GM23338 (cell line): ENCODE measurements at regions not wholly inside any gene's neighbourhood (a gene's known extent, or its start where the extent isn't known, plus 50 kb on each side); places are given as distances from the start of the nearest gene placed in this dataset.
"Not testable (repeated sequence)": the region's sequence is repeated elsewhere in the genome, so short reads cannot be mapped to it uniquely, and the experiment has no call there.

Source experiments
- ATAC-seq: fragments of 200-7000 bp; cut with Tn5 transposase; 3 replicates; pipeline ENCODE4 v1.9.1; 2020
- DNase-seq: peaks from one replicate; pipeline ENCODE4 v3.0.0-alpha.2; 2015; ENCODE audit warnings: low spot score
- H2AFZ ChIP-seq: fragments of 200-600 bp; sonication (generic); 2 replicates; pipeline ENCODE4 v1.8.0; 2016; ENCODE audit warnings: antibody characterized with exemption, mild to moderate bottlenecking, moderate library complexity
- H3F3A ChIP-seq: fragments of 200-600 bp; sonication (generic); replicated peaks from 2 replicates; pipeline ENCODE4 v1.8.0; 2017; ENCODE audit warnings: antibody characterized with exemption, mixed run types, low read depth
- H3K27ac ChIP-seq: fragments of 200-600 bp; sonication (generic); 2 replicates; pipeline ENCODE4 v1.6.1; 2016; ENCODE audit warnings: low read depth
- H3K27me3 ChIP-seq: fragments of 200-600 bp; sonication (generic); 2 replicates; pipeline ENCODE4 v1.8.0; 2016; ENCODE audit warnings: mild to moderate bottlenecking, mixed run types, moderate library complexity; ENCODE audit not compliant: insufficient read depth
- H3K36me3 ChIP-seq: fragments of 200-600 bp; sonication (generic); 2 replicates; pipeline ENCODE4 v1.8.0; 2016; ENCODE audit warnings: mild to moderate bottlenecking; ENCODE audit not compliant: insufficient read depth
- H3K4me1 ChIP-seq: fragments of 200-600 bp; sonication (generic); 2 replicates; pipeline ENCODE4 v1.8.0; 2016; ENCODE audit warnings: mild to moderate bottlenecking, moderate library complexity; ENCODE audit not compliant: insufficient read depth
- H3K4me2 ChIP-seq: fragments of 200-600 bp; sonication (generic); 2 replicates; pipeline ENCODE4 v1.7.1; 2017; ENCODE audit warnings: mixed run types
- H3K4me3 ChIP-seq: fragments of 200-600 bp; sonication (generic); 2 replicates; pipeline ENCODE4 v1.6.1; 2016; ENCODE audit warnings: mixed run types
- H3K79me2 ChIP-seq: fragments of 200-600 bp; sonication (generic); replicated peaks from 2 replicates; pipeline ENCODE4 v1.8.0; 2017; ENCODE audit warnings: mild to moderate bottlenecking; ENCODE audit not compliant: insufficient read depth
- H3K9me2 ChIP-seq: fragments of 200-600 bp; sonication (generic); 2 replicates; pipeline ENCODE4 v1.8.0; 2017; ENCODE audit not compliant: insufficient read depth
- H4K20me1 ChIP-seq: fragments of 200-600 bp; sonication (generic); replicated peaks from 2 replicates; pipeline ENCODE4 v1.8.0; 2017; ENCODE audit warnings: mild to moderate bottlenecking; ENCODE audit not compliant: insufficient read depth
- H3K27ac Mint-ChIP-seq: 2 replicates; pipeline ENCODE4 v1.8.0; 2020; ENCODE audit warnings: inconsistent platforms, mild to moderate bottlenecking, moderate library complexity, mixed read lengths
- H3K27me3 Mint-ChIP-seq: 3 replicates; pipeline ENCODE4 v1.8.0; 2022; ENCODE audit warnings: low read depth, mild to moderate bottlenecking, moderate library complexity, mixed read lengths, inconsistent platforms; ENCODE audit not compliant: insufficient read depth, poor library complexity
- H3K36me3 Mint-ChIP-seq: 3 replicates; pipeline ENCODE4 v1.8.0; 2021; ENCODE audit warnings: low read depth, mild to moderate bottlenecking, inconsistent platforms, moderate library complexity, mixed read lengths
- H3K4me1 Mint-ChIP-seq: 3 replicates; pipeline ENCODE4 v1.8.0; 2020; ENCODE audit warnings: mild to moderate bottlenecking, inconsistent platforms, mixed read lengths
- H3K4me3 Mint-ChIP-seq: 3 replicates; pipeline ENCODE4 v1.8.0; 2021; ENCODE audit warnings: moderate library complexity, mild to moderate bottlenecking, inconsistent platforms, mixed read lengths
- H3K9me3 Mint-ChIP-seq: 3 replicates; pipeline ENCODE4 v1.8.0; 2020; ENCODE audit warnings: moderate library complexity, mild to moderate bottlenecking, inconsistent platforms, mixed read lengths
- ZNF331 ChIP-seq: fragments of 250-450 bp; sonication (Bioruptor Pico); IDR thresholded peaks from 2 replicates; pipeline ENCODE4 v1.5.0; 2020; ENCODE audit warnings: low read depth, mild to moderate bottlenecking, moderate library complexity
- TF ChIP-seq, protein P1 (sequence below): fragments of 250-450 bp; sonication (Bioruptor Pico); IDR thresholded peaks from 2 replicates; pipeline ENCODE4 v1.5.0; 2020; ENCODE audit warnings: mild to moderate bottlenecking, moderate library complexity

DNA sequence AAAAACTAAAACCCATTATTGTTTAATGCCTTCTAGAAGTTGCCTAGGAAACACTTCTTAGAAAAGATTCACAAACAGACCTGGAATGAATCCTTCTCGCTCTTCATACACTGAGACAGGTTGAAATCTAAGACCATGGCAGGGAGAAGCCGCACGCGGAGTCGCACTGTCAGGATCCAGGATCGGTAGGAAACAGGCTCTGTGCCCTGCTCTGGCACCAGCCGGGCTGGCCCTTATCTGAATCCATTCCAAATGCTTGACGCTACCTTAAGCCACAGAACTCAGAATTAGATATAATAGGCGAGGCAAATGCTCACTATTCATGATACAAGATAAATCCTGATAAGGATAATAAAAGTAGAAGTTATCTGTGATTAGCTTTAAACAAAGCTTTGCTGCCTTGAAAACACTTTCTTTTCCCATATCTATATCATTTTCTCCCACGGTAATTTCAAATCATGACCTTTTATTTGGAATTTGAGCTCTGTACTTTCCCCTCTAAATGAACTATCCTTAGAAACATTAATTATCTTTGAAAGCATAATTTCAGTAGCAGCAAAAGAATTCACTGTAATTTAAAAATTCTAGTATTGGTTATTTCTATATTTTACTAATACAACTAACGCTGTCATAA lies 385.6 kb downstream of the IRS2 start (continued):
- TF ChIP-seq, protein P1, sequence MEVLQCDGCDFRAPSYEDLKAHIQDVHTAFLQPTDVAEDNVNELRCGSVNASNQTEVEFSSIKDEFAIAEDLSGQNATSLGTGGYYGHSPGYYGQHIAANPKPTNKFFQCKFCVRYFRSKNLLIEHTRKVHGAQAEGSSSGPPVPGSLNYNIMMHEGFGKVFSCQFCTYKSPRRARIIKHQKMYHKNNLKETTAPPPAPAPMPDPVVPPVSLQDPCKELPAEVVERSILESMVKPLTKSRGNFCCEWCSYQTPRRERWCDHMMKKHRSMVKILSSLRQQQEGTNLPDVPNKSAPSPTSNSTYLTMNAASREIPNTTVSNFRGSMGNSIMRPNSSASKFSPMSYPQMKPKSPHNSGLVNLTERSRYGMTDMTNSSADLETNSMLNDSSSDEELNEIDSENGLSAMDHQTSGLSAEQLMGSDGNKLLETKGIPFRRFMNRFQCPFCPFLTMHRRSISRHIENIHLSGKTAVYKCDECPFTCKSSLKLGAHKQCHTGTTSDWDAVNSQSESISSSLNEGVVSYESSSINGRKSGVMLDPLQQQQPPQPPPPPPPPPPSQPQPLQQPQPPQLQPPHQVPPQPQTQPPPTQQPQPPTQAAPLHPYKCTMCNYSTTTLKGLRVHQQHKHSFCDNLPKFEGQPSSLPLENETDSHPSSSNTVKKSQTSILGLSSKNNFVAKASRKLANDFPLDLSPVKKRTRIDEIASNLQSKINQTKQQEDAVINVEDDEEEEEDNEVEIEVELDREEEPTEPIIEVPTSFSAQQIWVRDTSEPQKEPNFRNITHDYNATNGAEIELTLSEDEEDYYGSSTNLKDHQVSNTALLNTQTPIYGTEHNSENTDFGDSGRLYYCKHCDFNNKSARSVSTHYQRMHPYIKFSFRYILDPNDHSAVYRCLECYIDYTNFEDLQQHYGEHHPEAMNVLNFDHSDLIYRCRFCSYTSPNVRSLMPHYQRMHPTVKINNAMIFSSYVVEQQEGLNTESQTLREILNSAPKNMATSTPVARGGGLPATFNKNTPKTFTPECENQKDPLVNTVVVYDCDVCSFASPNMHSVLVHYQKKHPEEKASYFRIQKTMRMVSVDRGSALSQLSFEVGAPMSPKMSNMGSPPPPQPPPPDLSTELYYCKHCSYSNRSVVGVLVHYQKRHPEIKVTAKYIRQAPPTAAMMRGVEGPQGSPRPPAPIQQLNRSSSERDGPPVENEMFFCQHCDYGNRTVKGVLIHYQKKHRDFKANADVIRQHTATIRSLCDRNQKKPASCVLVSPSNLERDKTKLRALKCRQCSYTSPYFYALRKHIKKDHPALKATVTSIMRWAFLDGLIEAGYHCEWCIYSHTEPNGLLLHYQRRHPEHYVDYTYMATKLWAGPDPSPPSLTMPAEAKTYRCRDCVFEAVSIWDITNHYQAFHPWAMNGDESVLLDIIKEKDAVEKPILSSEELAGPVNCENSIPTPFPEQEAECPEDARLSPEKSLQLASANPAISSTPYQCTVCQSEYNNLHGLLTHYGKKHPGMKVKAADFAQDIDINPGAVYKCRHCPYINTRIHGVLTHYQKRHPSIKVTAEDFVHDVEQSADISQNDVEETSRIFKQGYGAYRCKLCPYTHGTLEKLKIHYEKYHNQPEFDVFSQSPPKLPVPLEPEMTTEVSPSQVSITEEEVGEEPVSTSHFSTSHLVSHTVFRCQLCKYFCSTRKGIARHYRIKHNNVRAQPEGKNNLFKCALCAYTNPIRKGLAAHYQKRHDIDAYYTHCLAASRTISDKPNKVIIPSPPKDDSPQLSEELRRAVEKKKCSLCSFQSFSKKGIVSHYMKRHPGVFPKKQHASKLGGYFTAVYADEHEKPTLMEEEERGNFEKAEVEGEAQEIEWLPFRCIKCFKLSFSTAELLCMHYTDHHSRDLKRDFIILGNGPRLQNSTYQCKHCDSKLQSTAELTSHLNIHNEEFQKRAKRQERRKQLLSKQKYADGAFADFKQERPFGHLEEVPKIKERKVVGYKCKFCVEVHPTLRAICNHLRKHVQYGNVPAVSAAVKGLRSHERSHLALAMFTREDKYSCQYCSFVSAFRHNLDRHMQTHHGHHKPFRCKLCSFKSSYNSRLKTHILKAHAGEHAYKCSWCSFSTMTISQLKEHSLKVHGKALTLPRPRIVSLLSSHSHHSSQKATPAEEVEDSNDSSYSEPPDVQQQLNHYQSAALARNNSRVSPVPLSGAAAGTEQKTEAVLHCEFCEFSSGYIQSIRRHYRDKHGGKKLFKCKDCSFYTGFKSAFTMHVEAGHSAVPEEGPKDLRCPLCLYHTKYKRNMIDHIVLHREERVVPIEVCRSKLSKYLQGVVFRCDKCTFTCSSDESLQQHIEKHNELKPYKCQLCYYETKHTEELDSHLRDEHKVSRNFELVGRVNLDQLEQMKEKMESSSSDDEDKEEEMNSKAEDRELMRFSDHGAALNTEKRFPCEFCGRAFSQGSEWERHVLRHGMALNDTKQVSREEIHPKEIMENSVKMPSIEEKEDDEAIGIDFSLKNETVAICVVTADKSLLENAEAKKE (CRISPR knock-in tag), result no peak
- TF ChIP-seq ZNF331 (CRISPR knock-in tag), result no peak

DNA sequence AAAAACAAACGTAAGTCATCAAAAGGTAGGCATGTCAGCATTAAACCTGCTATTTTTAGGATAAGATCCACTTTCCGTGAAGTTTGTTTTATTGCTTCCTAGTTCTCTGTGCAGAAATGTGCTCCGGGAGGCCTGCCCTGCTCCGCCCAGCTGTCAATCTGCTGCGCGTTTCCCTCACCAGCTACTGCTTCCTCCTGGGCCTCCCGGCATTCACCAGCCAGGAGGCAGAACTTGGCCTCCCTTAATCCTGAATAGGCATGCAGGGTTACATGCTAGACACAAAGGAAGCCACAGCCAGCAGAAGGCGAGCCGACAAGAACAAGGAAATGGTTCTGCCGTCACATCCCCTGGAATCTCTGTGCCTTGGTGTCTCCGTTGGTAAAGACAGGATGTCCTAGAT lies 386.2 kb downstream of the IRS2 start:
- no peaks in the 10 kb centered on the region for H3F3A ChIP-seq
- H3K79me2 ChIP-seq, result no peaks in the 10 kb centered on the region
- H3K27me3 ChIP-seq, result no peaks in the 10 kb centered on the region
- DNase-seq, result no peak
- TF ChIP-seq, protein P1 (CRISPR knock-in tag), result no peak
- H3K9me3 Mint-ChIP-seq, result peaks cover 9% of the 10 kb centered on the region
- no peaks in the 10 kb centered on the region for H3K36me3 ChIP-seq
- H3K27ac Mint-ChIP-seq, result no peak overlapping the region
- no peaks in the 10 kb centered on the region for H3K27me3 Mint-ChIP-seq
- H3K36me3 Mint-ChIP-seq, result no peaks in the 10 kb centered on the region
- H3K9me2 ChIP-seq, result no peaks in the 10 kb centered on the region
- ATAC-seq, result peak; percentile 36; the same call in 2 of the 3 replicates
- no peaks in the 10 kb centered on the region for H4K20me1 ChIP-seq
- H3K4me1 Mint-ChIP-seq, result peaks cover 5% of the 10 kb centered on the region; the same call in 1 of the 3 replicates
- H3K4me3 Mint-ChIP-seq, result no peak overlapping the region
- H3K4me2 ChIP-seq, result no peak overlapping the region
- no peak overlapping the region for H3K27ac ChIP-seq
- peaks cover 8% of the 10 kb centered on the region for H3K4me1 ChIP-seq
- H3K4me3 ChIP-seq, result no peak overlapping the region
- H2AFZ ChIP-seq, result peak overlapping the region; percentile 49

GRCh38 chr13:109398071-109398470 lies 388.3 kb downstream of the IRS2 start:
- not testable (repeated sequence) for H3K27ac Mint-ChIP-seq, H3K4me1 ChIP-seq, H3F3A ChIP-seq, DNase-seq, H4K20me1 ChIP-seq, H3K4me1 Mint-ChIP-seq, H2AFZ ChIP-seq, ATAC-seq, H3K4me2 ChIP-seq, H3K27ac ChIP-seq, H3K36me3 Mint-ChIP-seq, H3K4me3 ChIP-seq, H3K9me2 ChIP-seq, H3K79me2 ChIP-seq, H3K27me3 Mint-ChIP-seq, H3K9me3 Mint-ChIP-seq, H3K4me3 Mint-ChIP-seq, H3K27me3 ChIP-seq, H3K36me3 ChIP-seq
